GM12878 (cell line): ENCODE measurements at regions not wholly inside any gene's neighbourhood (a gene's known extent, or its start where the extent isn't known, plus 50 kb on each side); places are given as distances from the start of the nearest gene placed in this dataset.

Experiments used
- MYB ChIP-seq: fragments of 150-350 bp; IDR thresholded peaks from 2 replicates; pipeline ENCODE4 v1.6.1; 2014; ENCODE audit warnings: mild to moderate bottlenecking, low read depth, low read length, borderline replicate concordance
- YY1 ChIP-seq: IDR thresholded peaks from 2 replicates; pipeline ENCODE4 v1.6.1; 2011; ENCODE audit warnings: low read depth, mild to moderate bottlenecking, low read length
- ZNF384 ChIP-seq: IDR thresholded peaks from 2 replicates; pipeline ENCODE4 v1.6.1; 2012; ENCODE audit warnings: low read depth, mild to moderate bottlenecking, low read length, improper control_type of control experiment, borderline replicate concordance
- TF ChIP-seq, protein P1 (sequence below): fragments of 450-650 bp; IDR thresholded peaks from 2 replicates; pipeline ENCODE4 v1.6.1; 2017; ENCODE audit warnings: antibody characterized with exemption, mild to moderate bottlenecking, moderate library complexity
- TF ChIP-seq, protein P2 (sequence below): fragments of 450-650 bp; IDR thresholded peaks from 2 replicates; pipeline ENCODE4 v1.6.1; 2017; ENCODE audit warnings: mild to moderate bottlenecking
- TF ChIP-seq, protein P3 (sequence below): fragments of 450-650 bp; IDR thresholded peaks from 2 replicates; pipeline ENCODE4 v1.6.1; 2016; ENCODE audit warnings: mild to moderate bottlenecking
- TF ChIP-seq, protein P4 (sequence below): IDR thresholded peaks from 2 replicates; pipeline ENCODE4 v1.6.1; 2011; ENCODE audit warnings: low read depth, mild to moderate bottlenecking, low read length, moderate library complexity, borderline replicate concordance; ENCODE audit errors: extremely low read depth
- TF ChIP-seq, protein P5 (sequence below): fragments of 450-650 bp; IDR thresholded peaks from 2 replicates; pipeline ENCODE4 v1.6.1; 2016; ENCODE audit warnings: mild to moderate bottlenecking

DNA sequence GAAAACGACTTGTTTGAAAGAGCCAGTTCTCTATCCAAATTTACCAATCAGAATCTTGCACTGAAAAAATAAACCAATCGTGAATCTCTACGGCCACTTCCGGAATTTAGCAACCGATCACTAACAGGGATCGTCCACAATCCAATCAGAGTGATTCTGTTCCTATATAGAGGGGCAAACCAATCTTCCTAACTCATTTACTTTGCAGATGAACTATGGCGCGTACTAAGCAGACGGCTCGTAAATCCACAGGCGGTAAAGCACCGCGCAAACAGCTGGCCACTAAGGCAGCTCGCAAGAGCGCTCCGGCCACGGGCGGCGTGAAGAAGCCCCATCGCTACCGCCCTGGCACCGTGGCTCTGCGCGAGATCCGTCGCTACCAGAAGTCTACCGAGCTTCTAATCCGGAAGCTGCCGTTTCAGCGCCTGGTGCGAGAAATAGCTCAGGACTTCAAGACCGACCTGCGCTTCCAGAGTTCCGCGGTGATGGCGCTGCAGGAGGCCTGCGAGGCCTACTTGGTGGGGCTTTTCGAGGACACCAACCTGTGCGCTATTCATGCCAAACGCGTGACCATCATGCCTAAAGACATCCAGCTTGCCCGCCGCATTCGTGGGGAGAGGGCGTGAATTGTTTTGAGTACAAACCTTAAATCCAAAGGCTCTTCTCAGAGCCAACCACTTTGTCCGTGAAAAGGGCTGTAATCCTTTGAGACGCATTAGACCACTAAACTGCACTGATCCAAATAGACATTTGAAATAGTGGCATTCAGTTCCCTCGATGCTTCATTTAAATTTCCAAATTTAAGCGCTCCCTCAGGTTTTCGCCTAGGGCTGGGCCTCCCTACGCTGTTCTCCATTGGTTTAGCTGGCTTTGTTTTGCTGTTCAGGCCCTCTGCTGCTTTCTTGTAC is 138.0 kb downstream of the HFE start (continued):
- TF ChIP-seq, protein P1, sequence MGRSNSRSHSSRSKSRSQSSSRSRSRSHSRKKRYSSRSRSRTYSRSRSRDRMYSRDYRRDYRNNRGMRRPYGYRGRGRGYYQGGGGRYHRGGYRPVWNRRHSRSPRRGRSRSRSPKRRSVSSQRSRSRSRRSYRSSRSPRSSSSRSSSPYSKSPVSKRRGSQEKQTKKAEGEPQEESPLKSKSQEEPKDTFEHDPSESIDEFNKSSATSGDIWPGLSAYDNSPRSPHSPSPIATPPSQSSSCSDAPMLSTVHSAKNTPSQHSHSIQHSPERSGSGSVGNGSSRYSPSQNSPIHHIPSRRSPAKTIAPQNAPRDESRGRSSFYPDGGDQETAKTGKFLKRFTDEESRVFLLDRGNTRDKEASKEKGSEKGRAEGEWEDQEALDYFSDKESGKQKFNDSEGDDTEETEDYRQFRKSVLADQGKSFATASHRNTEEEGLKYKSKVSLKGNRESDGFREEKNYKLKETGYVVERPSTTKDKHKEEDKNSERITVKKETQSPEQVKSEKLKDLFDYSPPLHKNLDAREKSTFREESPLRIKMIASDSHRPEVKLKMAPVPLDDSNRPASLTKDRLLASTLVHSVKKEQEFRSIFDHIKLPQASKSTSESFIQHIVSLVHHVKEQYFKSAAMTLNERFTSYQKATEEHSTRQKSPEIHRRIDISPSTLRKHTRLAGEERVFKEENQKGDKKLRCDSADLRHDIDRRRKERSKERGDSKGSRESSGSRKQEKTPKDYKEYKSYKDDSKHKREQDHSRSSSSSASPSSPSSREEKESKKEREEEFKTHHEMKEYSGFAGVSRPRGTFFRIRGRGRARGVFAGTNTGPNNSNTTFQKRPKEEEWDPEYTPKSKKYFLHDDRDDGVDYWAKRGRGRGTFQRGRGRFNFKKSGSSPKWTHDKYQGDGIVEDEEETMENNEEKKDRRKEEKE = no peak
- TF ChIP-seq, protein P2, sequence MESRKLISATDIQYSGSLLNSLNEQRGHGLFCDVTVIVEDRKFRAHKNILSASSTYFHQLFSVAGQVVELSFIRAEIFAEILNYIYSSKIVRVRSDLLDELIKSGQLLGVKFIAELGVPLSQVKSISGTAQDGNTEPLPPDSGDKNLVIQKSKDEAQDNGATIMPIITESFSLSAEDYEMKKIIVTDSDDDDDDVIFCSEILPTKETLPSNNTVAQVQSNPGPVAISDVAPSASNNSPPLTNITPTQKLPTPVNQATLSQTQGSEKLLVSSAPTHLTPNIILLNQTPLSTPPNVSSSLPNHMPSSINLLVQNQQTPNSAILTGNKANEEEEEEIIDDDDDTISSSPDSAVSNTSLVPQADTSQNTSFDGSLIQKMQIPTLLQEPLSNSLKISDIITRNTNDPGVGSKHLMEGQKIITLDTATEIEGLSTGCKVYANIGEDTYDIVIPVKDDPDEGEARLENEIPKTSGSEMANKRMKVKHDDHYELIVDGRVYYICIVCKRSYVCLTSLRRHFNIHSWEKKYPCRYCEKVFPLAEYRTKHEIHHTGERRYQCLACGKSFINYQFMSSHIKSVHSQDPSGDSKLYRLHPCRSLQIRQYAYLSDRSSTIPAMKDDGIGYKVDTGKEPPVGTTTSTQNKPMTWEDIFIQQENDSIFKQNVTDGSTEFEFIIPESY = peak; percentile 95; the same call in 1 of the 2 replicates
- TF ChIP-seq, protein P3, sequence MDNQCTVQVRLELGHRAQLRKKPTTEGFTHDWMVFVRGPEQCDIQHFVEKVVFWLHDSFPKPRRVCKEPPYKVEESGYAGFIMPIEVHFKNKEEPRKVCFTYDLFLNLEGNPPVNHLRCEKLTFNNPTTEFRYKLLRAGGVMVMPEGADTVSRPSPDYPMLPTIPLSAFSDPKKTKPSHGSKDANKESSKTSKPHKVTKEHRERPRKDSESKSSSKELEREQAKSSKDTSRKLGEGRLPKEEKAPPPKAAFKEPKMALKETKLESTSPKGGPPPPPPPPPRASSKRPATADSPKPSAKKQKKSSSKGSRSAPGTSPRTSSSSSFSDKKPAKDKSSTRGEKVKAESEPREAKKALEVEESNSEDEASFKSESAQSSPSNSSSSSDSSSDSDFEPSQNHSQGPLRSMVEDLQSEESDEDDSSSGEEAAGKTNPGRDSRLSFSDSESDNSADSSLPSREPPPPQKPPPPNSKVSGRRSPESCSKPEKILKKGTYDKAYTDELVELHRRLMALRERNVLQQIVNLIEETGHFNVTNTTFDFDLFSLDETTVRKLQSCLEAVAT = peak; percentile 97
- TF ChIP-seq YY1 (no peak), MYB (no peak), ZNF384 (no peak)
- TF ChIP-seq, protein P4, sequence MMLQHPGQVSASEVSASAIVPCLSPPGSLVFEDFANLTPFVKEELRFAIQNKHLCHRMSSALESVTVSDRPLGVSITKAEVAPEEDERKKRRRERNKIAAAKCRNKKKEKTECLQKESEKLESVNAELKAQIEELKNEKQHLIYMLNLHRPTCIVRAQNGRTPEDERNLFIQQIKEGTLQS = no peak
- TF ChIP-seq, protein P5, sequence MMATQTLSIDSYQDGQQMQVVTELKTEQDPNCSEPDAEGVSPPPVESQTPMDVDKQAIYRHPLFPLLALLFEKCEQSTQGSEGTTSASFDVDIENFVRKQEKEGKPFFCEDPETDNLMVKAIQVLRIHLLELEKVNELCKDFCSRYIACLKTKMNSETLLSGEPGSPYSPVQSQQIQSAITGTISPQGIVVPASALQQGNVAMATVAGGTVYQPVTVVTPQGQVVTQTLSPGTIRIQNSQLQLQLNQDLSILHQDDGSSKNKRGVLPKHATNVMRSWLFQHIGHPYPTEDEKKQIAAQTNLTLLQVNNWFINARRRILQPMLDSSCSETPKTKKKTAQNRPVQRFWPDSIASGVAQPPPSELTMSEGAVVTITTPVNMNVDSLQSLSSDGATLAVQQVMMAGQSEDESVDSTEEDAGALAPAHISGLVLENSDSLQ = no peak
